ENCODE measurements at regions not wholly inside any gene's neighbourhood (a gene's known extent, or its start where the extent isn't known, plus 50 kb on each side); places are given as distances from the start of the nearest gene placed in this dataset.

DNA sequence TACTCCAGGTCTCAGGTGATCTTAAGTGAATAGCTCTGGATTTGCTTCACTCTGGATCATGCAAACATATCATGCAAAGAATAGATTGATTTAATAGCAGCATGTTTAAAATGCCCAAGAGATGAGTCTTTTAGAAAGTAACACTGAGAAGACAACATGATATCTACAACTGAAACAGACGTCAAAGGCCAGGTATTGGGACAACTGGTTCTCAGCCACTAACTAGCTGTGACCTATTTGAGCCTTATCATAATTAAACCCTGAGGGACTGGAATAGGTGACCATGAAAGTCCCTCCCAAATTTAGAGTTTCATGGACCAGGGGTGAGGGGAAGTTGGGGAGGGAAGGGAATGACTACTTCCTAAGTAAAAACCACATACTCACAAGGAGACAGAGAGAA, 95.7 kb downstream of the NIBAN1 start:
- TF ChIP-seq, protein P1, sequence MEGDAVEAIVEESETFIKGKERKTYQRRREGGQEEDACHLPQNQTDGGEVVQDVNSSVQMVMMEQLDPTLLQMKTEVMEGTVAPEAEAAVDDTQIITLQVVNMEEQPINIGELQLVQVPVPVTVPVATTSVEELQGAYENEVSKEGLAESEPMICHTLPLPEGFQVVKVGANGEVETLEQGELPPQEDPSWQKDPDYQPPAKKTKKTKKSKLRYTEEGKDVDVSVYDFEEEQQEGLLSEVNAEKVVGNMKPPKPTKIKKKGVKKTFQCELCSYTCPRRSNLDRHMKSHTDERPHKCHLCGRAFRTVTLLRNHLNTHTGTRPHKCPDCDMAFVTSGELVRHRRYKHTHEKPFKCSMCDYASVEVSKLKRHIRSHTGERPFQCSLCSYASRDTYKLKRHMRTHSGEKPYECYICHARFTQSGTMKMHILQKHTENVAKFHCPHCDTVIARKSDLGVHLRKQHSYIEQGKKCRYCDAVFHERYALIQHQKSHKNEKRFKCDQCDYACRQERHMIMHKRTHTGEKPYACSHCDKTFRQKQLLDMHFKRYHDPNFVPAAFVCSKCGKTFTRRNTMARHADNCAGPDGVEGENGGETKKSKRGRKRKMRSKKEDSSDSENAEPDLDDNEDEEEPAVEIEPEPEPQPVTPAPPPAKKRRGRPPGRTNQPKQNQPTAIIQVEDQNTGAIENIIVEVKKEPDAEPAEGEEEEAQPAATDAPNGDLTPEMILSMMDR (IDR thresholded peaks at IDR 0.05; ENCODE audit: low read depth, low read length) = no peak
- no peak for TF ChIP-seq POLR2A (IDR thresholded peaks at IDR 0.05; ENCODE audit: extremely low read depth, insufficient read length)
- TF ChIP-seq MYC (IDR thresholded peaks at IDR 0.05; ENCODE audit: low read depth, low read length) = no peak
